HEK293T (cell line): ENCODE measurements at regions not wholly inside any gene's neighbourhood (a gene's known extent, or its start where the extent isn't known, plus 50 kb on each side); places are given as distances from the start of the nearest gene placed in this dataset.

Experiments
- CTCF ChIA-PET: fragments of 350-600 bp; formaldehyde crosslinking; extraction: SDS; loops from one replicate; lab custom pipeline; 2021; ENCODE audit warnings: antibody characterized with exemption, inconsistent platforms; lab: Yijun Ruan, JAX
- POLR2A ChIA-PET: fragments of 350-600 bp; formaldehyde crosslinking; extraction: SDS; loops from one replicate; lab custom pipeline; 2020; ENCODE audit warnings: antibody characterized with exemption, inconsistent platforms; lab: Yijun Ruan, JAX
- DNase-seq: peaks from one replicate; pipeline ENCODE4 v3.0.0; 2012; ENCODE audit warnings: mixed read lengths; ENCODE audit errors: extremely low spot score
- ARNT ChIP-seq: fragments of 450-650 bp; IDR thresholded peaks from 2 replicates; pipeline ENCODE4 v1.6.1; 2017; ENCODE audit warnings: mild to moderate bottlenecking
- BHLHE40 ChIP-seq: fragments of 450-650 bp; IDR thresholded peaks from 2 replicates; pipeline ENCODE4 v1.6.1; 2016; ENCODE audit warnings: mild to moderate bottlenecking, moderate library complexity, borderline replicate concordance
- CTBP1 ChIP-seq: fragments of 450-650 bp; IDR thresholded peaks from 2 replicates; pipeline ENCODE4 v1.6.1; 2016; ENCODE audit warnings: borderline replicate concordance
- ELF4 ChIP-seq: fragments of 450-650 bp; IDR thresholded peaks from 2 replicates; pipeline ENCODE4 v1.6.1; 2017; ENCODE audit warnings: antibody characterized with exemption
- FOXA1 ChIP-seq: fragments of 450-650 bp; IDR thresholded peaks from 2 replicates; pipeline ENCODE4 v1.6.1; 2016; ENCODE audit warnings: mild to moderate bottlenecking
- FOXK2 ChIP-seq: fragments of 450-650 bp; IDR thresholded peaks from 2 replicates; pipeline ENCODE4 v1.6.1; 2016; ENCODE audit warnings: mild to moderate bottlenecking
- FOXM1 ChIP-seq: fragments of 450-650 bp; IDR thresholded peaks from 2 replicates; pipeline ENCODE4 v1.6.1; 2017; ENCODE audit warnings: mild to moderate bottlenecking, borderline replicate concordance
- HDGF ChIP-seq: fragments of 450-650 bp; IDR thresholded peaks from 2 replicates; pipeline ENCODE4 v1.6.1; 2017; ENCODE audit warnings: antibody characterized with exemption, borderline replicate concordance
- L3MBTL2 ChIP-seq: fragments of 450-650 bp; conservative IDR thresholded peaks from 2 replicates; pipeline ENCODE4 v1.6.1; 2016; ENCODE audit warnings: mild to moderate bottlenecking
- LEF1 ChIP-seq: fragments of 450-650 bp; IDR thresholded peaks from 2 replicates; pipeline ENCODE4 v1.6.1; 2017; ENCODE audit warnings: mild to moderate bottlenecking, borderline replicate concordance
- NFRKB ChIP-seq: fragments of 450-650 bp; IDR thresholded peaks from 2 replicates; pipeline ENCODE4 v1.6.1; 2016; ENCODE audit warnings: mild to moderate bottlenecking, moderate library complexity
- PKNOX1 ChIP-seq: fragments of 450-650 bp; IDR thresholded peaks from 2 replicates; pipeline ENCODE4 v1.6.1; 2016
- SP1 ChIP-seq: fragments of 450-650 bp; IDR thresholded peaks from 2 replicates; pipeline ENCODE4 v1.6.1; 2017
- SUZ12 ChIP-seq: fragments of 450-650 bp; IDR thresholded peaks from 2 replicates; pipeline ENCODE4 v1.6.1; 2016; ENCODE audit warnings: mild to moderate bottlenecking
- TARDBP ChIP-seq: fragments of 450-650 bp; IDR thresholded peaks from 2 replicates; pipeline ENCODE4 v1.6.1; 2016
- ZNF384 ChIP-seq: fragments of 450-650 bp; IDR thresholded peaks from 2 replicates; pipeline ENCODE4 v1.6.1; 2016

GRCh38 chr20:57998981-57999464 is 229.4 kb downstream of the ANKRD60 start:
- ChIA-PET CTCF (no interaction called here), POLR2A (no interaction called here)
- DNase-seq = no peak
- no peak for TF ChIP-seq FOXK2
- no peak for TF ChIP-seq ELF4

DNA sequence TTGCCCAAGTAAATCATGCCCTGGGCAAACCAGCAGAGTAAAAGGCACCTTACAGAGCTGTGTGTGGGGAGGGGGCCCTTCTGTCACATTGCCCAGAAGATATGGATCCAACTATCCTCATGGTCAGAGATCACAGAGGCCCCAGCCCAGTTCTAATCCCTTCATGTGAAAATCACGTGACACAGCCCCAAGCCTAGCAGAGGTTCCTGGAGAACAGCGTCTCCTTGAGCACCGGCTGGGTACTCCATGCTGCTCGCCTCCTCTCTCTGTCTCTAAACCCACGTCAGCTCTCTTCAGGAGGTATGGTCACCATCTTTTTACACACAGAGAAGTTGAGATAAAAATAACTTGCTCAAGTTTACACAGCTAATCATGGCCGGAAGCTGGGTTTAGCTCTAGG is 230.2 kb downstream of the ANKRD60 start:
- TF ChIP-seq SP1 (no peak), LEF1 (no peak), NFRKB (no peak), HDGF (no peak), TARDBP (no peak)
- ChIA-PET CTCF (no interaction called here), POLR2A (no interaction called here)
- DNase-seq = no peak

- no peak for DNase-seq
Observed at GRCh38 chr20:57996936-57997890, 231.2 kb downstream of the ANKRD60 start.

GRCh38 chr20:57996465-57996864 is 232.0 kb downstream of the ANKRD60 start:
- no peak for DNase-seq
- ChIA-PET POLR2A (no interaction called here), CTCF (interaction anchor here (0.5 kb wide), 1 partner anchor 23 kb away, joined by 3 read pairs; no protein-coding TSS in a partner anchor)
- no peak for TF ChIP-seq LEF1
- TF ChIP-seq BHLHE40 = no peak
- no peak for TF ChIP-seq FOXM1
- TF ChIP-seq CTBP1 = no peak
- no peak for TF ChIP-seq TARDBP
- TF ChIP-seq SP1 = no peak
- no peak for TF ChIP-seq ARNT
- no peak for TF ChIP-seq L3MBTL2
- no peak for TF ChIP-seq ZNF384
- TF ChIP-seq PKNOX1 = no peak
- TF ChIP-seq ELF4 = no peak
- TF ChIP-seq FOXA1 = no peak
- TF ChIP-seq SUZ12 = no peak
- TF ChIP-seq FOXK2 = no peak

More at GRCh38 chr20:57996936-57997890, 231.2 kb downstream of the ANKRD60 start:
- TF ChIP-seq ARNT (no peak), SP1 (no peak), CTBP1 (no peak), NFRKB (no peak), FOXK2 (no peak), PKNOX1 (no peak), LEF1 (no peak), BHLHE40 (no peak), ELF4 (no peak), TARDBP (no peak), HDGF (no peak), FOXM1 (no peak)
- POLR2A ChIA-PET = no interaction called here
- CTCF ChIA-PET = no interaction called here

- no peak for DNase-seq
- no peak for TF ChIP-seq ZNF384
- TF ChIP-seq HDGF = no peak
- no peak for TF ChIP-seq SP1
- no peak for TF ChIP-seq ARNT
- TF ChIP-seq TARDBP = no peak
- TF ChIP-seq FOXM1 = no peak
- TF ChIP-seq L3MBTL2 = no peak
- no peak for TF ChIP-seq LEF1
- no peak for TF ChIP-seq FOXK2
- TF ChIP-seq SUZ12 = no peak
- TF ChIP-seq NFRKB = no peak
- no peak for TF ChIP-seq FOXA1
- TF ChIP-seq ELF4 = no peak
- no peak for TF ChIP-seq CTBP1
- no peak for TF ChIP-seq BHLHE40
- TF ChIP-seq PKNOX1 = no peak
- POLR2A ChIA-PET = no interaction called here
- CTCF ChIA-PET = interaction anchor here (0.5 kb wide), 1 partner anchor 22 kb away, joined by 3 read pairs; no protein-coding TSS in a partner anchor
Observed at GRCh38 chr20:57995381-57995977, 233.0 kb downstream of the ANKRD60 start.
